SK-N-MC (cell line): ENCODE measurements at regions not wholly inside any gene's neighbourhood (a gene's known extent, or its start where the extent isn't known, plus 50 kb on each side); places are given as distances from the start of the nearest gene placed in this dataset.

Source experiments
- EZH2 ChIP-seq: fragments of 200-600 bp; sonication (generic); IDR thresholded peaks from one replicate; pipeline ENCODE4 v1.6.1; 2017; ENCODE audit warnings: antibody characterized with exemption
- POLR2AphosphoS5 ChIP-seq: IDR thresholded peaks from 2 replicates; pipeline ENCODE4 v1.6.1; 2012; ENCODE audit warnings: mild to moderate bottlenecking, low read depth, low read length, borderline replicate concordance

DNA sequence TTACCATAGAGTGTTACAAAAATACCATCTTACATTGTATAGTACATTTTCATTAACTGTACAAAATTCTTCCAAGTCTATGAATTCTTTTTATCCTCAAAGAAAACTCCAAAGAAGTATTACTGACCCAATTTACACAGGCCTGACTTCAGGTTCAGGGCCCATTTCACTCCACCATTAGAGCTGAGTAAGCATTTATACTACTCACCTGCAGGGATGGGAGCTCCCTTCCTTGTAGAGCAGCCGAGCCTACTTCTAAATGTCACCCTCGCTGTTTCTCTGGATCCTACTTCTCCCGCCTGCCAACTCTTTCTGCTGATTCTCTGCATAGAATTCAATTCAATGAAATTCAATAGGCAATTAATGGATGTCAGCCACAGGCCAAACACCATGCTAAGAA, 56.0 kb downstream of the CCDC71L start:
- no peak for TF ChIP-seq POLR2AphosphoS5
- no peak for TF ChIP-seq EZH2
